K562 (cell line): ENCODE measurements at regions not wholly inside any gene's neighbourhood (a gene's known extent, or its start where the extent isn't known, plus 50 kb on each side); places are given as distances from the start of the nearest gene placed in this dataset.

Experiments
- ATAC-seq: fragments of 200-7000 bp; cut with Tn5 transposase; 3 replicates; pipeline ENCODE4 v1.9.1; 2020; ENCODE audit warnings: moderate library complexity
- BruUV-seq: library from RNA; stranded (reverse); fragments of 400-500 nt; replicated peaks from 2 replicates; lab custom pipeline; 2021; lab: Mats Ljungman, UMichigan
- CTCF ChIA-PET: fragments of 300-600 bp; formaldehyde crosslinking; extraction: SDS; loops from one replicate; lab custom pipeline; 2021; ENCODE audit warnings: low intra/inter-chr PET ratio; lab: Yijun Ruan, JAX
- POLR2A ChIA-PET: fragments of 300-600, 350-650 bp; sonication (Branson Sonifier 250); formaldehyde crosslinking; extraction: SDS; loops from one replicate; lab custom pipeline; 2021; ENCODE audit warnings: antibody characterized with exemption, inconsistent platforms; lab: Yijun Ruan, JAX
- DNase-seq, 4 experiments: peaks; one replicate each; pipeline versions ENCODE4 v3.0.0 to v3.0.0-alpha.2; 2011 to 2018; ENCODE audit warnings: low spot score in 3 of 4, mixed read lengths in 3 of 4; ENCODE audit errors: extremely low read depth in 1 of 4
- FAIRE-seq: peaks from 2 replicates; lab custom pipeline; 2011; peaks lifted over from hg19 to GRCh38; lab: Jason Lieb, UNC
- H2AFZ ChIP-seq: 2 replicates; pipeline ENCODE4 v1.6.0; 2011; ENCODE audit warnings: low read depth, low read length, control low read depth, inconsistent platforms
- H3K27ac ChIP-seq: fragments of 200-600 bp; 3 replicates; pipeline ENCODE4 v1.8.0; 2011; ENCODE audit warnings: low read depth, mild to moderate bottlenecking, control low read depth, inconsistent platforms, low read length, moderate library complexity, mixed read lengths; ENCODE audit errors: extremely low read depth
- H3K27me3 ChIP-seq, 2 experiments: fragments of 300-600 bp in 1 of 2; 2 replicates in 1 of 2; 3 replicates in 1 of 2; pipeline versions ENCODE4 v1.6.0 to v1.8.0; 2011; ENCODE audit warnings: inconsistent platforms in 2 of 2, low read length in 2 of 2, mild to moderate bottlenecking in 1 of 2, mixed read lengths in 1 of 2, moderate library complexity in 1 of 2; ENCODE audit not compliant: control insufficient read depth in 2 of 2, insufficient read depth in 2 of 2
- H3K36me3 ChIP-seq: fragments of 300-600 bp; 3 replicates; pipeline ENCODE4 v1.8.0; 2011; ENCODE audit warnings: mild to moderate bottlenecking, low read length, inconsistent platforms; ENCODE audit not compliant: control insufficient read depth, insufficient read depth
- H3K4me1 ChIP-seq, 2 experiments: fragments of 200-600 bp in 1 of 2; replicated peaks in 1 of 2; 2 replicates in 1 of 2; 3 replicates in 1 of 2; pipeline versions ENCODE4 v1.5.1 to v1.8.0; 2011; ENCODE audit warnings: inconsistent platforms in 2 of 2, low read length in 2 of 2, mild to moderate bottlenecking in 1 of 2, mixed read lengths in 1 of 2, moderate library complexity in 1 of 2; ENCODE audit not compliant: control insufficient read depth in 2 of 2, insufficient read depth in 2 of 2
- H3K4me2 ChIP-seq: 2 replicates; pipeline ENCODE4 v1.6.1; 2011; ENCODE audit warnings: low read length, control low read depth, inconsistent platforms, mixed read lengths; ENCODE audit not compliant: insufficient read depth
- H3K4me3 ChIP-seq: fragments of 200-600 bp; sonication (generic), shearing (Covaris generic); 2 replicates; pipeline ENCODE4 v1.5.1; 2016; ENCODE audit warnings: control low read depth, inconsistent platforms
- H3K79me2 ChIP-seq: fragments of 200-600 bp; 3 replicates; pipeline ENCODE4 v1.8.0; 2011; ENCODE audit warnings: low read length, inconsistent platforms; ENCODE audit not compliant: control insufficient read depth, insufficient read depth
- H3K9ac ChIP-seq, 2 experiments: 2 replicates each; pipeline versions ENCODE4 v1.6.0 to v1.6.1; 2011; ENCODE audit warnings: low read depth in 2 of 2, low read length in 2 of 2, control low read depth in 1 of 2, inconsistent platforms in 1 of 2, mild to moderate bottlenecking in 1 of 2, mixed read lengths in 1 of 2; ENCODE audit not compliant: insufficient read depth in 1 of 2
- H3K9me1 ChIP-seq: one replicate; pipeline ENCODE4 v1.6.0; 2011; ENCODE audit warnings: inconsistent platforms, mild to moderate bottlenecking, low read length, moderate library complexity; ENCODE audit not compliant: control insufficient read depth, insufficient read depth
- H3K9me3 ChIP-seq: replicated peaks from 2 replicates; pipeline ENCODE4 v1.5.1; 2011; ENCODE audit warnings: low read depth, low read length, inconsistent platforms; ENCODE audit not compliant: control insufficient read depth, insufficient read depth
- H4K20me1 ChIP-seq: replicated peaks from 2 replicates; pipeline ENCODE4 v1.6.1; 2011; ENCODE audit warnings: low read length, inconsistent platforms, mixed read lengths; ENCODE audit not compliant: control insufficient read depth, insufficient read depth
- CREB1 ChIP-seq, 2 experiments: sonication (generic) in 1 of 2; formaldehyde crosslinking in 1 of 2; IDR thresholded peaks; 2 replicates each; pipeline versions ENCODE4 v1.6.1 to v1.8.0; 2012 to 2022; ENCODE audit warnings: inconsistent platforms in 1 of 2, mild to moderate bottlenecking in 1 of 2, missing genetic modification reagents in 1 of 2, moderate library complexity in 1 of 2
- CXXC5 ChIP-seq: fragments of 250-450 bp; sonication (Bioruptor Pico); IDR thresholded peaks from 2 replicates; pipeline ENCODE4 v1.8.0; 2022; ENCODE audit warnings: inconsistent platforms, mild to moderate bottlenecking, moderate library complexity
- GABPB2 ChIP-seq: fragments of 250-450 bp; sonication (Bioruptor Pico); conservative IDR thresholded peaks from 2 replicates; pipeline ENCODE4 v1.5.1; 2021; ENCODE audit warnings: mild to moderate bottlenecking
- KHSRP ChIP-seq: fragments of 450-650 bp; IDR thresholded peaks from 2 replicates; pipeline ENCODE4 v1.6.1; 2017
- KLF13 ChIP-seq: fragments of 450-650 bp; IDR thresholded peaks from 2 replicates; pipeline ENCODE4 v1.6.1; 2016; ENCODE audit warnings: missing genetic modification characterization, low read depth, mild to moderate bottlenecking, missing compliant biosample characterization, moderate library complexity, borderline replicate concordance
- SRSF7 ChIP-seq: fragments of 200-400 bp; formaldehyde crosslinking; optimal IDR thresholded peaks from 2 replicates; pipeline ENCODE3; 2017; ENCODE audit warnings: mild to moderate bottlenecking, low read depth, low read length
- SRSF9 ChIP-seq: fragments of 200-400 bp; formaldehyde crosslinking; IDR thresholded peaks from 2 replicates; pipeline ENCODE4 v1.6.1; 2017; ENCODE audit warnings: low read depth, low read length, borderline replicate concordance
- ZBTB8A ChIP-seq: fragments of 450-650 bp; IDR thresholded peaks from 2 replicates; pipeline ENCODE4 v1.6.1; 2018; ENCODE audit warnings: mild to moderate bottlenecking, moderate library complexity; ENCODE audit not compliant: partially characterized antibody
- ZC3H4 ChIP-seq: sonication (generic); formaldehyde crosslinking; IDR thresholded peaks from 2 replicates; pipeline ENCODE4 v1.9.0; 2021; ENCODE audit warnings: missing genetic modification reagents, borderline replicate concordance
- WGBS: fragments of 100-300 bp; shearing (Covaris generic); methylation state at CpG from one replicate; pipeline ENCODE4 v1.1.6; 2016; ENCODE audit warnings: low coverage, mixed read lengths; ENCODE audit not compliant: insufficient coverage; ENCODE audit errors: missing lambda C conversion rate; 5-methylcytosine and 5-hydroxymethylcytosine counted together
- in situ Hi-C: fragments of 300-500 bp; cut with MboI; formaldehyde crosslinking; loops from 4 replicates; pipeline ENCODE4 v1.15.0; 2018; ENCODE audit warnings: inconsistent platforms, mixed read lengths
- intact Hi-C: fragments of 100-400 bp; cut with micrococcal nuclease; formaldehyde crosslinking; loops from 2 replicates; pipeline ENCODE4 v1.14.2; 2022
- TF ChIP-seq, protein P1 (sequence below): IDR thresholded peaks from 2 replicates; pipeline ENCODE4 v1.6.1; 2011; ENCODE audit warnings: borderline replicate concordance, low read depth, mild to moderate bottlenecking, moderate library complexity, low read length; ENCODE audit not compliant: insufficient read depth, poor library complexity, severe bottlenecking
- TF ChIP-seq, protein P2 (sequence below): fragments of 450-650 bp; IDR thresholded peaks from 2 replicates; pipeline ENCODE4 v1.6.1; 2018; ENCODE audit warnings: mild to moderate bottlenecking, low read depth; ENCODE audit not compliant: partially characterized antibody
- TF ChIP-seq, protein P3 (sequence below): sonication (generic); formaldehyde crosslinking; IDR thresholded peaks from 2 replicates; pipeline ENCODE4 v1.8.1; 2023; ENCODE audit warnings: mild to moderate bottlenecking, missing genetic modification reagents

- TF ChIP-seq ZBTB8A (no peak), SRSF9 (no peak), ZC3H4 (CRISPR knock-in tag) (no peak), CXXC5 (CRISPR knock-in tag) (no peak), GABPB2 (CRISPR knock-in tag) (no peak), KLF13 (tag) (no peak), CREB1 (IDR thresholded peaks at IDR 0.05) (no peak), CREB1 (CRISPR knock-in tag; IDR thresholded peaks at IDR 0.05) (no peak), SRSF7 (no peak), KHSRP (no peak)
- TF ChIP-seq, protein P1, sequence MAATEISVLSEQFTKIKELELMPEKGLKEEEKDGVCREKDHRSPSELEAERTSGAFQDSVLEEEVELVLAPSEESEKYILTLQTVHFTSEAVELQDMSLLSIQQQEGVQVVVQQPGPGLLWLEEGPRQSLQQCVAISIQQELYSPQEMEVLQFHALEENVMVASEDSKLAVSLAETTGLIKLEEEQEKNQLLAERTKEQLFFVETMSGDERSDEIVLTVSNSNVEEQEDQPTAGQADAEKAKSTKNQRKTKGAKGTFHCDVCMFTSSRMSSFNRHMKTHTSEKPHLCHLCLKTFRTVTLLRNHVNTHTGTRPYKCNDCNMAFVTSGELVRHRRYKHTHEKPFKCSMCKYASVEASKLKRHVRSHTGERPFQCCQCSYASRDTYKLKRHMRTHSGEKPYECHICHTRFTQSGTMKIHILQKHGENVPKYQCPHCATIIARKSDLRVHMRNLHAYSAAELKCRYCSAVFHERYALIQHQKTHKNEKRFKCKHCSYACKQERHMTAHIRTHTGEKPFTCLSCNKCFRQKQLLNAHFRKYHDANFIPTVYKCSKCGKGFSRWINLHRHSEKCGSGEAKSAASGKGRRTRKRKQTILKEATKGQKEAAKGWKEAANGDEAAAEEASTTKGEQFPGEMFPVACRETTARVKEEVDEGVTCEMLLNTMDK, result no peak
- TF ChIP-seq, protein P2, sequence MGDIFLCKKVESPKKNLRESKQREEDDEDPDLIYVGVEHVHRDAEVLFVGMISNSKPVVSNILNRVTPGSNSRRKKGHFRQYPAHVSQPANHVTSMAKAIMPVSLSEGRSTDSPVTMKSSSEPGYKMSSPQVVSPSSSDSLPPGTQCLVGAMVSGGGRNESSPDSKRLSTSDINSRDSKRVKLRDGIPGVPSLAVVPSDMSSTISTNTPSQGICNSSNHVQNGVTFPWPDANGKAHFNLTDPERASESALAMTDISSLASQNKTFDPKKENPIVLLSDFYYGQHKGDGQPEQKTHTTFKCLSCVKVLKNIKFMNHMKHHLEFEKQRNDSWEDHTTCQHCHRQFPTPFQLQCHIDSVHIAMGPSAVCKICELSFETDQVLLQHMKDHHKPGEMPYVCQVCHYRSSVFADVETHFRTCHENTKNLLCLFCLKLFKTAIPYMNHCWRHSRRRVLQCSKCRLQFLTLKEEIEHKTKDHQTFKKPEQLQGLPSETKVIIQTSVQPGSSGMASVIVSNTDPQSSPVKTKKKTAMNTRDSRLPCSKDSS, result no peak
- TF ChIP-seq, protein P3, sequence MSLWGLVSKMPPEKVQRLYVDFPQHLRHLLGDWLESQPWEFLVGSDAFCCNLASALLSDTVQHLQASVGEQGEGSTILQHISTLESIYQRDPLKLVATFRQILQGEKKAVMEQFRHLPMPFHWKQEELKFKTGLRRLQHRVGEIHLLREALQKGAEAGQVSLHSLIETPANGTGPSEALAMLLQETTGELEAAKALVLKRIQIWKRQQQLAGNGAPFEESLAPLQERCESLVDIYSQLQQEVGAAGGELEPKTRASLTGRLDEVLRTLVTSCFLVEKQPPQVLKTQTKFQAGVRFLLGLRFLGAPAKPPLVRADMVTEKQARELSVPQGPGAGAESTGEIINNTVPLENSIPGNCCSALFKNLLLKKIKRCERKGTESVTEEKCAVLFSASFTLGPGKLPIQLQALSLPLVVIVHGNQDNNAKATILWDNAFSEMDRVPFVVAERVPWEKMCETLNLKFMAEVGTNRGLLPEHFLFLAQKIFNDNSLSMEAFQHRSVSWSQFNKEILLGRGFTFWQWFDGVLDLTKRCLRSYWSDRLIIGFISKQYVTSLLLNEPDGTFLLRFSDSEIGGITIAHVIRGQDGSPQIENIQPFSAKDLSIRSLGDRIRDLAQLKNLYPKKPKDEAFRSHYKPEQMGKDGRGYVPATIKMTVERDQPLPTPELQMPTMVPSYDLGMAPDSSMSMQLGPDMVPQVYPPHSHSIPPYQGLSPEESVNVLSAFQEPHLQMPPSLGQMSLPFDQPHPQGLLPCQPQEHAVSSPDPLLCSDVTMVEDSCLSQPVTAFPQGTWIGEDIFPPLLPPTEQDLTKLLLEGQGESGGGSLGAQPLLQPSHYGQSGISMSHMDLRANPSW (CRISPR knock-in tag), result no peak
- TF ChIP-seq, all 486 proteins: peak for 0
- ChIA-PET POLR2A (interaction anchor here (0.6 kb wide), 1 partner anchor 355 kb away, joined by 3 read pairs; no protein-coding TSS in a partner anchor), CTCF (no interaction called here)
- no peak overlapping the region for H3K9ac ChIP-seq
- intact Hi-C loops (no loop called here), in situ Hi-C loops (no loop called here)
- no peaks in the 10 kb centered on the region for H4K20me1 ChIP-seq
- H3K4me2 ChIP-seq, result no peak overlapping the region
- no peaks in the 10 kb centered on the region for H3K36me3 ChIP-seq
- H3K9me3 ChIP-seq, result no peaks in the 10 kb centered on the region
- H3K4me1 ChIP-seq, result no peaks in the 10 kb centered on the region
- H3K27ac ChIP-seq, result no peak overlapping the region
- peaks cover 3 to 4% of the 10 kb centered on the region in 2 experiments; a peak in 1 of 5 replicates for H3K27me3 ChIP-seq
- ATAC-seq (no peak), DNase-seq (no peak), FAIRE-seq (no peak)
- H3K79me2 ChIP-seq, result no peaks in the 10 kb centered on the region
- 0% methylated on average over 1 of the region's 1 CpG for WGBS
- H3K4me3 ChIP-seq, result no peak overlapping the region
- no peak overlapping the region for H2AFZ ChIP-seq
- no peaks in the 10 kb centered on the region for H3K9me1 ChIP-seq
- no TSS peak for BruUV-seq
Observed at GRCh38 chr4:54898056-54898562, 227.3 kb downstream of the KDR start.
